HL-60 (cell line): ENCODE measurements at regions not wholly inside any gene's neighbourhood (a gene's known extent, or its start where the extent isn't known, plus 50 kb on each side); places are given as distances from the start of the nearest gene placed in this dataset.

Experiments
- DNase-seq, 2 experiments: peaks; one replicate each; pipeline ENCODE4 v3.0.0-alpha.2; 2010 to 2020; ENCODE audit warnings: low read depth in 1 of 2, low spot score in 1 of 2
- H3K27ac ChIP-seq: fragments of 250-450 bp; sonication (Bioruptor Pico); replicated peaks from 2 replicates; pipeline ENCODE4 v1.5.1; 2020; ENCODE audit warnings: mild to moderate bottlenecking, moderate library complexity
- H3K27me3 ChIP-seq: fragments of 250-450 bp; sonication (Bioruptor Pico); 2 replicates; pipeline ENCODE4 v1.5.1; 2021; ENCODE audit warnings: mild to moderate bottlenecking, moderate library complexity; ENCODE audit not compliant: insufficient read depth, poor library complexity, severe bottlenecking
- H3K4me3 ChIP-seq: replicated peaks from 2 replicates; pipeline ENCODE4 v1.5.1; 2011; ENCODE audit warnings: mild to moderate bottlenecking, control low read depth, low read length; ENCODE audit not compliant: insufficient read depth
- CTCF ChIP-seq: IDR thresholded peaks from one replicate; pipeline ENCODE4 v1.5.1; 2011; ENCODE audit warnings: low read length, control low read depth, inconsistent platforms; ENCODE audit not compliant: insufficient read depth
- GABPA ChIP-seq: IDR thresholded peaks from 2 replicates; pipeline ENCODE4 v1.6.1; 2012; ENCODE audit warnings: low read depth
- POLR2AphosphoS5 ChIP-seq: IDR thresholded peaks from 2 replicates; pipeline ENCODE4 v1.6.1; 2012; ENCODE audit warnings: low read depth
- REST ChIP-seq: IDR thresholded peaks from 2 replicates; pipeline ENCODE4 v1.6.1; 2012; ENCODE audit warnings: low read depth; ENCODE audit not compliant: insufficient replicate concordance
- SPI1 ChIP-seq: IDR thresholded peaks from 2 replicates; pipeline ENCODE4 v1.6.1; 2012; ENCODE audit warnings: low read depth, mild to moderate bottlenecking, borderline replicate concordance

GRCh38 chr2:198282061-198282460 lies 477.7 kb downstream of the PLCL1 start:
- no peak for DNase-seq
- no peak overlapping the region for H3K4me3 ChIP-seq
- H3K27me3 ChIP-seq, result no peaks in the 10 kb centered on the region
- no peak overlapping the region for H3K27ac ChIP-seq
- TF ChIP-seq CTCF (no peak), SPI1 (no peak), GABPA (no peak)

GRCh38 chr2:198280145-198280544 lies 475.8 kb downstream of the PLCL1 start:
- H3K27me3 ChIP-seq, result no peaks in the 10 kb centered on the region

GRCh38 chr2:198279026-198279425 lies 474.6 kb downstream of the PLCL1 start:
- Histone ChIP-seq H3K27ac (no peak overlapping the region), H3K27me3 (no peaks in the 10 kb centered on the region), H3K4me3 (no peak overlapping the region)
- TF ChIP-seq GABPA (no peak), SPI1 (no peak), POLR2AphosphoS5 (no peak), REST (no peak), CTCF (no peak)
- DNase-seq, result no peak

More at GRCh38 chr2:198280145-198280544, 475.8 kb downstream of the PLCL1 start:
- no peak for TF ChIP-seq POLR2AphosphoS5
- no peak for TF ChIP-seq CTCF
- TF ChIP-seq GABPA, result no peak
- TF ChIP-seq REST, result no peak
- Histone ChIP-seq H3K4me3 (no peak overlapping the region), H3K27ac (no peak overlapping the region)
- DNase-seq, result no peak

- no peak overlapping the region for H3K27ac ChIP-seq
- no peak for DNase-seq
- H3K27me3 ChIP-seq, result no peaks in the 10 kb centered on the region
- TF ChIP-seq GABPA (no peak), CTCF (no peak), SPI1 (no peak), POLR2AphosphoS5 (no peak), REST (no peak)
- no peak overlapping the region for H3K4me3 ChIP-seq
These were observed 472.8 kb downstream of the PLCL1 start for GRCh38 chr2:198277181-198277580.
